ENCODE measurements at regions not wholly inside any gene's neighbourhood (a gene's known extent, or its start where the extent isn't known, plus 50 kb on each side); places are given as distances from the start of the nearest gene placed in this dataset.
A peak's percentile ranks its signal among the peaks of the same experiment; 100 is the strongest.
"Not testable (repeated sequence)": the region's sequence is repeated elsewhere in the genome, so short reads cannot be mapped to it uniquely, and the experiment has no call there.

GRCh38 chr5:109283086-109283485 lies 126.7 kb downstream of the PJA2 start:
- not testable (repeated sequence) for H3K14ac ChIP-seq (ENCODE audit: low read length); H3K79me2 ChIP-seq (ENCODE audit: control insufficient read depth, insufficient read depth, low read length, poor library complexity); DNase-seq; H2AFZ ChIP-seq (ENCODE audit: insufficient read depth, low read length, poor library complexity); H4K8ac ChIP-seq (ENCODE audit: low read depth, low read length); H2AK5ac ChIP-seq (ENCODE audit: low read length); H2BK12ac ChIP-seq (ENCODE audit: low read length); H3K27ac ChIP-seq (ENCODE audit: low read depth, low read length); H3K4ac ChIP-seq (ENCODE audit: low read depth, low read length); H3K23ac ChIP-seq (ENCODE audit: low read length); H3K4me3 ChIP-seq (ENCODE audit: low read depth, low read length); H3K79me1 ChIP-seq (ENCODE audit: low read length); H3K9ac ChIP-seq (ENCODE audit: low read length); H2BK5ac ChIP-seq (ENCODE audit: low read depth, low read length, poor library complexity); H3K4me2 ChIP-seq (ENCODE audit: low read length); H3K27me3 ChIP-seq (ENCODE audit: insufficient read depth, low read length); H3K36me3 ChIP-seq (ENCODE audit: control insufficient read depth in 1 of 2, insufficient read depth in 2 of 2, low read length in 2 of 2); H2BK120ac ChIP-seq (ENCODE audit: insufficient read depth, low read length, poor library complexity); H3K9me3 ChIP-seq (ENCODE audit: insufficient read depth, low read depth, low read length); H4K91ac ChIP-seq (ENCODE audit: low read depth, low read length); H4K12ac ChIP-seq (ENCODE audit: low read depth, low read length); H3K4me1 ChIP-seq (ENCODE audit: control insufficient read depth in 1 of 2, insufficient read depth in 2 of 2, low read length in 2 of 2); H3K18ac ChIP-seq (ENCODE audit: low read length)
- WGBS (ENCODE audit: extremely low coverage, insufficient coverage, insufficient read length) = no CpG with 5 or more reads among the region's 1 CpG

- Histone ChIP-seq H3K9ac (ENCODE audit: low read length) (no peak overlapping the region), H3K27me3 (ENCODE audit: insufficient read depth, low read length) (no peaks in the 10 kb centered on the region), H4K12ac (ENCODE audit: low read depth, low read length) (no peak overlapping the region), H2BK12ac (ENCODE audit: low read length) (no peak overlapping the region), H3K4me2 (ENCODE audit: low read length) (no peak overlapping the region), H3K27ac (ENCODE audit: low read depth, low read length) (no peak overlapping the region), H2AFZ (ENCODE audit: insufficient read depth, low read length, poor library complexity) (no peak overlapping the region), H4K91ac (ENCODE audit: low read depth, low read length) (no peak overlapping the region), H3K4me3 (ENCODE audit: low read depth, low read length) (no peak overlapping the region), H3K18ac (ENCODE audit: low read length) (no peak overlapping the region), H3K4me1 (ENCODE audit: control insufficient read depth in 1 of 2, insufficient read depth in 2 of 2, low read length in 2 of 2) (no peaks in the 10 kb centered on the region), H3K79me1 (ENCODE audit: low read length) (no peaks in the 10 kb centered on the region), H3K23ac (ENCODE audit: low read length) (no peak overlapping the region), H3K9me3 (ENCODE audit: insufficient read depth, low read depth, low read length) (no peaks in the 10 kb centered on the region), H3K14ac (ENCODE audit: low read length) (no peak overlapping the region), H2AK5ac (ENCODE audit: low read length) (no peak overlapping the region), H3K36me3 (ENCODE audit: control insufficient read depth in 1 of 2, insufficient read depth in 2 of 2, low read length in 2 of 2) (no peaks in the 10 kb centered on the region), H2BK120ac (ENCODE audit: insufficient read depth, low read length, poor library complexity) (no peak overlapping the region), H3K79me2 (ENCODE audit: control insufficient read depth, insufficient read depth, low read length, poor library complexity) (no peaks in the 10 kb centered on the region), H4K8ac (ENCODE audit: low read depth, low read length) (no peak overlapping the region), H3K4ac (ENCODE audit: low read depth, low read length) (no peak overlapping the region), H2BK5ac (ENCODE audit: low read depth, low read length, poor library complexity) (no peak overlapping the region)
- WGBS (ENCODE audit: extremely low coverage, insufficient coverage, insufficient read length) = no CpG with 5 or more reads among the region's 3 CpGs
- peak; percentile 72 to 84 for DNase-seq
Measured at GRCh38 chr5:109281136-109281690, 128.6 kb downstream of the PJA2 start.

GRCh38 chr5:109278141-109278540 lies 131.6 kb downstream of the PJA2 start:
- no peak overlapping the region for H3K18ac ChIP-seq (ENCODE audit: low read length)
- no peak overlapping the region for H2AFZ ChIP-seq (ENCODE audit: insufficient read depth, low read length, poor library complexity)
- H4K8ac ChIP-seq (ENCODE audit: low read depth, low read length) = no peak overlapping the region
- no peak overlapping the region for H3K4me3 ChIP-seq (ENCODE audit: low read depth, low read length)
- no peaks in the 10 kb centered on the region for H3K4me1 ChIP-seq (ENCODE audit: control insufficient read depth in 1 of 2, insufficient read depth in 2 of 2, low read length in 2 of 2)
- no peak overlapping the region for H4K12ac ChIP-seq (ENCODE audit: low read depth, low read length)
- H3K4ac ChIP-seq (ENCODE audit: low read depth, low read length) = no peak overlapping the region
- no peak overlapping the region for H2BK120ac ChIP-seq (ENCODE audit: insufficient read depth, low read length, poor library complexity)
- no peaks in the 10 kb centered on the region for H3K36me3 ChIP-seq (ENCODE audit: control insufficient read depth in 1 of 2, insufficient read depth in 2 of 2, low read length in 2 of 2)
- H3K23ac ChIP-seq (ENCODE audit: low read length) = no peak overlapping the region
- H2BK12ac ChIP-seq (ENCODE audit: low read length) = no peak overlapping the region
- H4K91ac ChIP-seq (ENCODE audit: low read depth, low read length) = no peak overlapping the region
- no peak for DNase-seq
- H3K27me3 ChIP-seq (ENCODE audit: insufficient read depth, low read length) = no peaks in the 10 kb centered on the region
- no peak overlapping the region for H2BK5ac ChIP-seq (ENCODE audit: low read depth, low read length, poor library complexity)
- no peak overlapping the region for H3K9ac ChIP-seq (ENCODE audit: low read length)
- no CpG with 5 or more reads among the region's 2 CpGs for WGBS (ENCODE audit: extremely low coverage, insufficient coverage, insufficient read length)
- no peak overlapping the region for H2AK5ac ChIP-seq (ENCODE audit: low read length)
- H3K79me2 ChIP-seq (ENCODE audit: control insufficient read depth, insufficient read depth, low read length, poor library complexity) = no peaks in the 10 kb centered on the region
- H3K4me2 ChIP-seq (ENCODE audit: low read length) = no peak overlapping the region
- H3K27ac ChIP-seq (ENCODE audit: low read depth, low read length) = no peak overlapping the region
- no peaks in the 10 kb centered on the region for H3K79me1 ChIP-seq (ENCODE audit: low read length)
- H3K14ac ChIP-seq (ENCODE audit: low read length) = no peak overlapping the region
- H3K9me3 ChIP-seq (ENCODE audit: insufficient read depth, low read depth, low read length) = no peaks in the 10 kb centered on the region

- no peak overlapping the region for H4K8ac ChIP-seq (ENCODE audit: low read depth, low read length)
- H4K12ac ChIP-seq (ENCODE audit: low read depth, low read length) = no peak overlapping the region
- no peak overlapping the region for H2AFZ ChIP-seq (ENCODE audit: insufficient read depth, low read length, poor library complexity)
- no peaks in the 10 kb centered on the region for H3K4me1 ChIP-seq (ENCODE audit: control insufficient read depth in 1 of 2, insufficient read depth in 2 of 2, low read length in 2 of 2)
- no peak overlapping the region for H3K4ac ChIP-seq (ENCODE audit: low read depth, low read length)
- WGBS (ENCODE audit: extremely low coverage, insufficient coverage, insufficient read length) = no CpG with 5 or more reads among the region's 2 CpGs
- no peak overlapping the region for H3K23ac ChIP-seq (ENCODE audit: low read length)
- H4K91ac ChIP-seq (ENCODE audit: low read depth, low read length) = no peak overlapping the region
- H3K4me2 ChIP-seq (ENCODE audit: low read length) = no peak overlapping the region
- H3K9me3 ChIP-seq (ENCODE audit: insufficient read depth, low read depth, low read length) = no peaks in the 10 kb centered on the region
- H3K79me2 ChIP-seq (ENCODE audit: control insufficient read depth, insufficient read depth, low read length, poor library complexity) = no peaks in the 10 kb centered on the region
- no peak overlapping the region for H2AK5ac ChIP-seq (ENCODE audit: low read length)
- no peaks in the 10 kb centered on the region for H3K27me3 ChIP-seq (ENCODE audit: insufficient read depth, low read length)
- H3K36me3 ChIP-seq (ENCODE audit: control insufficient read depth in 1 of 2, insufficient read depth in 2 of 2, low read length in 2 of 2) = no peaks in the 10 kb centered on the region
- H2BK5ac ChIP-seq (ENCODE audit: low read depth, low read length, poor library complexity) = no peak overlapping the region
- H3K27ac ChIP-seq (ENCODE audit: low read depth, low read length) = no peak overlapping the region
- H2BK12ac ChIP-seq (ENCODE audit: low read length) = no peak overlapping the region
- H3K4me3 ChIP-seq (ENCODE audit: low read depth, low read length) = no peak overlapping the region
- no peaks in the 10 kb centered on the region for H3K79me1 ChIP-seq (ENCODE audit: low read length)
- H3K18ac ChIP-seq (ENCODE audit: low read length) = no peak overlapping the region
- no peak for DNase-seq
- H3K14ac ChIP-seq (ENCODE audit: low read length) = no peak overlapping the region
- H2BK120ac ChIP-seq (ENCODE audit: insufficient read depth, low read length, poor library complexity) = no peak overlapping the region
- H3K9ac ChIP-seq (ENCODE audit: low read length) = no peak overlapping the region
Measured at GRCh38 chr5:109275919-109276318, 133.9 kb downstream of the PJA2 start.
